ENCODE measurements at regions not wholly inside any gene's neighbourhood (a gene's known extent, or its start where the extent isn't known, plus 50 kb on each side); places are given as distances from the start of the nearest gene placed in this dataset.
"Not testable (repeated sequence)": the region's sequence is repeated elsewhere in the genome, so short reads cannot be mapped to it uniquely, and the experiment has no call there.

DNA sequence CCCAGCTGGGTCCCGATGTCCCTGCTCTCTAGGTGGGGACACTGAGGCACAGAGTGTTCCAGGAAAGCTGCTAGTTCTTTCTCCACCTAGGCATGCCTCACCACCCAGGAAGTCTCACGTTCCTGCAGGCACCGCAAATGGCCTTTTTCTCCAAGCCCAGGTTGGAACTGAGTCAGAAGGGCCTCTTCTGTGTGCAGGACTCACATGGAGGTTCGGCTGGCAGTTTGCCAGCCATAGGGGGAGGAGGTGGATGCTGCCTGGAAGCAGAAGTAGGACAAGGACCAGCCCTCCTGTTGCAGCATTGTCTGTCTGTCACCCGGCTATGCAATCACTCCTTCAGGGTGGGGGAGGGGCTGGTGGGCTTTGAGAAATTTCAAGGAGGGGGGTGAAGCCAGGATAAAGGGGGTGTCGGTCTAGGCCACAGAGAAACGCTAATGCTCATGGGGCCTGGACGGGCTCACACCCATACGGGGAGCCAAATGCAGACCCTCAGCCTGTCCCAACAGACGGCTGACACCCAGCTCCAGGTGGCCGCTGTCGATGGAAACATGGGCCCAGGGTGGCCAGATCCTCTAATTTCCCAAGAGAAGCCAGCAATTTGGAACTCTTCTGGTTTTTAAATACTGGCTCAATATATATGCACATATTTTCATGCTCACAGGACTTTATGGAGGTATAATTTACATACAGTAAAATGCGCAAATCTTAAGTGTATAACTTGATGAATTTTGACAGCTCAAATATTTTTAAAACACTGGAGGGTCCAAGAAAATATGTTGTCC lies 120.5 kb downstream of the PHETA1 start:
- no peak for DNase-seq (ENCODE audit: low spot score)

- DNase-seq (ENCODE audit: low spot score): no peak
Observed at GRCh38 chr12:111247083-111247783, 121.7 kb downstream of the PHETA1 start.

DNA sequence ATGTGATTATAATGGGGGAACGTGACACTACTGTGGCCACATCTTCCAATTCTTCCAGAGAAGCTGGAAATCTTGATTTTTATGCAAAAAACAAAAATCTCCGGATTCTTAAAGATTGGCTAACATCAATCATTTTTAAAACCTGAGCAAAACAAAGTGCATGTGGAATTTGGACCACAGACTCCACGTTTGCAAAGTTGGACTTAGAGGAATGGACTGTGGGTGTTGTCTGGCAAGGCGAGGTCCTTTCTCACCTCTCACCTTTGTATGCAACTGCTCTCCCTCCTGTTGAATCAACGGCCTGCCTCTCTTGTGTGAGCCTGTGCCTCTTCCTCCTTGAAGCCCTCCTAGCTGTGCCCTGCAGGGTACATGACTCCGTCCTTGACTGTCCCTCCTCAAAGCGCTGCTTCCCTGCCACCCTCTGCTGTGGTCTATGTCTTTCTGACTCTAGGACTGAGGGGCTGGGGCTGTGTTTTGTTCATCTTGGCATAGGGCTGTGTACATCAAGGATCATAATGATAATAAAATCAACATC lies 122.4 kb downstream of the PHETA1 start:
- DNase-seq (ENCODE audit: low spot score): no peak

DNA sequence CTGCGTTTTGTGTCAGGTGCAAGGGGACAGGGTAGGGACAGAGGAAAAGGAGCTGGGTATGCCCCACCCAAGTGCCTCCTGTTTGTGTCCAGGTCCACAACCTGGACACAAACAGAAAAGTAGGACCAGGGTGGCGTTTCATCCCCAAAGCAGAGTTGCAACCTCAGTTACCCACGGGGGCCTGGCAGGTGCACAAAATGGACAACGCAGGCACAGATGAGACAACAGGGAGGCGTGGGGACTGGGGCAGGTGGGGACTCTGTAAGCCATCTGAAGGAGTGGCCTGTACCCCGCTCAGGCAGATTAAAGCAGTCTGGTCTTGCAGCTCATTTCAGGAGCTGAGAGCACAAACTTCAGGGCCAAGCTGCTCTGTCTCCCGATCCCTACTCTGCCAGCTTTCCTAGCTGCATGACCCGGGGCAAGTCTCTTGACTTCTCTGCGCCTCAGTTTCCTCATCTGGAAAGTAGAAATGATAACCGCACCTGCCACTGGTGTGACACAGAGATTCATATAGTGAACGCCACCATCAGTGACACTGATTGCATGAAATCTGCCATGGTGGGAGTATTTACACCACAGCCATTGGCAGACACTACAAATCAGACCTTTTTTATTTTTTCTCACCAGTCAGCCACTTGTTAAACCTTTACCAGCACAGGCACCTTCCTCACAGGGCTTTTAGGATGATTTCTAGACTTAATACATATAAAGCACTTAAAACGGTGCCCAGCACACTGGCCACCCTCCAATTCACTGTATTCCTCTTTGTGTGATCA lies 123.0 kb downstream of the PHETA1 start:
- DNase-seq (ENCODE audit: low spot score): no peak

DNA sequence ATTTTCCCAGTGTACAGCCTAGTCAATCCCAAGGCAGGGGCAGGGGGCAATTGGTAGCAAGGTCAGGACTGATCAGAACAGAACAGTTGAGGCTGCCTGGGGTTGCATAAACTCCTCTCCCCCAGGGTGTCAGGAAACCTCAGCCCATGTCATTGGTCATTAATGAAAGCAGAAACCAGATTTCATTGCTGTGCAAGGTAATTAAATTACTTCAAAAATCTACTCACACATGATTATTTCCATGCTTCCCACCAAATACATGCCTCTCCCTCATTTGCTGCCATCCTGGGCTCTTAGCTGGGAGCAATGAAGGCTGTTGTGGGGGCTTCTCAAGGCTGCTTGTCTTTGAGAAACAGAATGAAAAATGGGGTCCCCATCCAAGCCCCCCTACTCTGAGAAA lies 124.2 kb downstream of the PHETA1 start:
- DNase-seq (ENCODE audit: low spot score): no peak

DNA sequence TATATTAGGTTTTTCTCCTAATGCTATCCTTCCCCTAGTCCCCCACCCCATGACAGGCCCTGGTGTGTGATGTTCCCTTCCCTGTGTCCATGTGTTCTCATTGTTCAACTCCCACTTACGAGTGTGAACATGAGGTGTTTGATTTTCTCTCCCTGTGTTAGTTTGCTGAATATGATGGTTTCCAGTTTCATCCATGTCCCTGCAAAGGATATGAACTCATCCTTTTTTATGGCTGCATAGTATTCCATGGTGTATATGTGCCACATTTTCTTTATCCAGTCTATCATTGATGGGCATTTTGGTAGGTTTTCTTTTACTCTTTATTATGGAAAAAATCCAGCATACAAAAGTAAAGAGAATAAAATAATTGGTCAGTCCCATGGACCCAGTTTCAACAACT lies 126.1 kb downstream of the PHETA1 start:
- DNase-seq (ENCODE audit: low spot score): not testable (repeated sequence)

DNA sequence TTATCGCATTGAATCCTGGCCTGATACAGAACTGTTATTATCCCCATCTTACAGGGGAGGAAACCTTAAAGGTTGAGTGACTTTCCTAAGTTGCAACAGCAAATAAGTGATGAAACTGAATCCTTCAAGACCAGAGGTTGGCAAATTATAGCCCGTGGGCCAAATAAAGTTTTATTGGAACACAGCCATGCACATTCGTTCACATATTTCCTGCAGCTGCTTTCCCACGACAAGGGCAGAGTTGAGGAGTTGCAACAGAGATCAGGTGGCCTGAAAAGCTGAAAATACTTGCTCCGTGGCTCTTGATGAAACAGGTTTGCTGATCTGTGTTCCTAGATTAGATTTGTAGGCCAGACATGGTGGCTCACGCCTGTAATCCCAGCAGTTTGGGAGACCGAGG lies 126.7 kb downstream of the PHETA1 start:
- DNase-seq (ENCODE audit: low spot score): no peak

GRCh38 chr12:111240374-111240773 lies 128.5 kb downstream of the PHETA1 start:
- no peak for DNase-seq (ENCODE audit: low spot score)

- DNase-seq (ENCODE audit: low spot score): no peak
Observed at GRCh38 chr12:111239235-111239634, 129.7 kb downstream of the PHETA1 start.

DNA sequence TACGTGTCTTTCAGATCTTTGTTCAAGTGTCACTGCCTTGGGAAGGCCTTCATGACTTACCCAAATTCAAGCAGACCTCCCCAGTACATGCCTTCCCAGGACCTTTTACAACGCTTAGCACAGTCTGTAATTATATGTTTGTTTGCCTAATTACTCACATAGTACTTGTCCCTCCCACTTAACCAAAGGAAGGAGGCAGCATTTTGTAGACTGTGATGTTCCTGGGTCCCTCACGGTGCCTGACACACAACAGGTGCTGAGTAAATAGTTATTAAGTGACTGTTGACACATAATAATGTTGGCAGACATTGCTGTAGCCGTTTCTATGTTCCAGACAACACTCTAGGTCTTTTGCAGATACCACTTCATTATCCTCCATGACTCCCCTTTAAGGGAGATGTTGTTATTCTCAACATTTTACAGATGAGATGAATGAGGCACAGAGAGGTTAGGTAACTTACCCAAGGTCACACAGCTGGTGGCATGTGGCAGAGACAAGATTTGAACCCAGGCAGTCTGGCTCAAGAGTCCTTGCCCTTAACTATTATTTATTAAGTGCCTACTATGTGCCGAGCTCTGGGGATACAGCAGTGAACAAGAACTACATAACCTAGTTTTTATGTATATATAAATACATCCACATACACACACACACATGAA lies 130.7 kb downstream of the PHETA1 start:
- DNase-seq (ENCODE audit: low spot score): no peak

- not testable (repeated sequence) for DNase-seq (ENCODE audit: low spot score)
Observed at GRCh38 chr12:111234491-111234890, 134.4 kb downstream of the PHETA1 start.

DNA sequence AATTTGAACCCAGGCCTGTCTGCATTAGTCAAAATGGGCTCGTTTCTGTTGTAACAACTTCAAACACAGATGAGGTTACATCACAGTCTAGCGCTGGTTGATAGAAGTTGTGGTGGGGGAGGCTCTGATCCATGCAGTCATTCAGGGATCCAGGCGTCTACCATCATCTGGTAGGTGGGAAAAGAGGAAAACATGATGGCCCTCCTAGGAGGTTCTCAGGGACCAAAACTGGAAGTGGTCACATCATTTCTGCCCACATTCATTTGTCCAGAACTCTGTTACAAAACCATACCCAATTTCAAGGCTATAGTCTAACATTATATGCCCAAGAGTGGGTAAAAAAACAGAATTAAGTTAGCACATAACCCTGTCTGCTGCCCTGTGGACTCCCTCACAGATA lies 135.1 kb downstream of the PHETA1 start:
- DNase-seq (ENCODE audit: low spot score): no peak

DNA sequence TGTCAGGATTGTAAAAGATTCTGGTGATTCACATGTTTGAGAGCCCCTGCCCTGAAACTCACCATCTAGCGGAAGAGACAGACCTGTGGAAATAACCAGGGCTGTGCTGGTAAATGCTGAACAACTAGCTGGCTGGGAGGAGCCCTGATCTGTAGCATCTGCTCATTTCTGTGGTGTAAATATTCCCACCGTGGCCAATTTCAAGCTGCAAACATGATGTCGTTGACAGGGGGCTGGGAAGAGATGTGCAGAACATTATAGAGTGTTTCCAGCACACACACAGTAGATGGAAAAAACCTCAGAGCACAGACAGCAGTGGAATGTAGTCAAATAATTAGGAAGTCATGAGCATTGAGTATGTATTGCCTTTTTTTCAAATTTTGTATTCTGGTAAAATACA lies 138.2 kb downstream of the PHETA1 start:
- no peak for DNase-seq (ENCODE audit: low spot score)

GRCh38 chr12:111228916-111229666 lies 139.8 kb downstream of the PHETA1 start:
- DNase-seq (ENCODE audit: low spot score): no peak

GRCh38 chr12:111227476-111228420 lies 141.1 kb downstream of the PHETA1 start:
- no peak for DNase-seq (ENCODE audit: low spot score)

DNA sequence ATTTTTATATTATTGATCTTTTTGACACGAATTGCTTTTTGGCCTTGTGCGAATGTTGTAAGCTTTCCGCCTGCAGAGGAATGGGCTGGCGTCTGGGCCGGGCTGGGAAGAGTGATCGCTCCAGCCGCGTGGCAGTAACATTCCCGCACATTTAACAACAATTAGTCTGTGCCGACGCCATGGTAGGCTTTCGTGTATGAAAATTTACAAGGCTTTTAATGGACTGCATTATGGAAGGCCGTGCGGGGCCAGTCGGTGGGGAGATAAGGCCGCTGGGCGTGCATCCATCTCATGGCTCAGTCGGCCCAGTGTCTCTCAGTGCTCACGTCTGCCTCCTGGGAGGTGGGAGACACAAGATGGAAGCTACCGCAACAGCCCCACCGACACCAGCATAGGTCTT lies 142.2 kb downstream of the PHETA1 start:
- no peak for DNase-seq (ENCODE audit: low spot score)

GRCh38 chr12:111225307-111225706 lies 143.6 kb downstream of the PHETA1 start:
- DNase-seq (ENCODE audit: low spot score): no peak

DNA sequence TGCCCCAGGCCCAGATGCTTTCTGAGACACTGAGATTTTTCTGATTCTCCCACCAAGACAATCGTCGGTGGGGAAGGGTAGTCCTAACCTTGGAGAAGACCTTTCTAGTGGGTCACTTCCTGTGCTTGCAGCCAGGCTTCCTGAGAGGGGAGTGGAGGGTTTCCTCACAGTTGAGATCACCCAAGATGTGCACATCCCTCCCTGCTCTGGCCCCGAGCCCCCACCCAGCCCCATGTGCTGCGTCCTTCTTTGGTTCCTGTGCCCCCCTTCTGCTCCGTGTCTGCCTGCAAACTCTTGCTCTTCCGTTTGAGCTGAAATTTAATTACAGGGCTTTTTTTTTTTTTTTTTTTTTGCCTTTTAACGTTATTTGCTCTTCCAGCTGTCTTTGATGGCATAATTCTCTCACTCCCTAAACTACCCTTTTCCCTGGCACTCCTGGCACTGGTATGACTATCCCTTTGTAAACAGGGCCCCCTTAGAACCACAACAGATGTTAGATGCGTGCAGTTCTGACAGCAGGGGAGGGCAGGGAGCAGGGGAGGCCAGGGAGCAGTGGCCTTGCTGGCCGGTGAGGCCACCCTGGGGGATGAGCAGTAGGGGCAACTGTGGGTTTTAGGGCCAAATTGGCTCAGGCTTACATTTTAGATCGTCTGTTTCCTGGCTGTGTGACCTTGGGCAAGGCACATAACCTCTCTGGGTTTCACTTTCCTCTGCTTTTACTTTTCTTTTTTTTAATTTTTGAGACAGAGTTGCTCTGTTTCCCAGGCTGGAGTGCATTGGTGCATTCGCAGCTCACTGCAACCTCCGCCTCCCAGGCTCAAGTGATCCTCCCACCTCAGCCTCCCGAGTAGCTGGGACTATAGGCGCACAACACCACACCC lies 144.5 kb downstream of the PHETA1 start:
- no peak for DNase-seq (ENCODE audit: low spot score)

DNA sequence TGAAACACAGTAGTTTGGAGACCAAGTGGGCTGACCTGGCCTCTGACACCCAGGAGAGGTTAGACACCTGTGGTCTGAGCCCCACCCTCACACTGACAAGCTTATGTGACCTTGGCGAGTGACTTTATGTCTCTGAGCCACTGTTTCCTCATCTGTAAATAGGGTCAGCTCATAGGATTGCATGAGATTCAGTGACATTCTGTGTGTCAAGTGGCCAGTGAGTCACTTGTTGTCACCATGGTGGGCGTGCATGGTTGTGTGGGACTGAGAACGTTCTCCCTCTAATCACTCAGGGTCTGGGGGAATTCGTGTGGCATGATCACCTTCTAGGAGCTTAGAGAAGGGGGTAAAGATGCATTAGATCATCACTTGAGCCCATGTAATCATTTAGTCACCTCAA lies 146.4 kb downstream of the PHETA1 start:
- DNase-seq (ENCODE audit: low spot score): no peak
